Stimulated activated naive CD8-positive, alpha-beta T cell treated with anti-CD3 and anti-CD28 coated beads, Interleukin-15, Interleukin-2, amounts not matched to agents 100 U/mL and 50 U/mL, for 24 hours (primary cell): ENCODE measurements at regions not wholly inside any gene's neighbourhood (a gene's known extent, or its start where the extent isn't known, plus 50 kb on each side); places are given as distances from the start of the nearest gene placed in this dataset.
A peak's percentile ranks its signal among the peaks of the same experiment; 100 is the strongest.
"Not testable (repeated sequence)": the region's sequence is repeated elsewhere in the genome, so short reads cannot be mapped to it uniquely, and the experiment has no call there.

ENCODE experiments used
- ATAC-seq: fragments of 150-1000 bp; cut with Tn5 transposase; one replicate; pipeline ENCODE4 v1.10.0; 2021
- DNase-seq: peaks from one replicate; pipeline ENCODE4 v3.0.0; 2021

- ATAC-seq (no peak), DNase-seq (no peak)
Measured at GRCh38 chr5:42989190-42989589, 50.9 kb downstream of the ANXA2R start.

- DNase-seq (no peak), ATAC-seq (no peak)
Measured at GRCh38 chr5:42988568-42988967, 51.6 kb downstream of the ANXA2R start.

GRCh38 chr5:42985129-42986037 lies 54.7 kb downstream of the ANXA2R start:
- ATAC-seq (no peak), DNase-seq (no peak)

GRCh38 chr5:42984307-42984706 lies 55.8 kb downstream of the ANXA2R start:
- no peak for DNase-seq
- no peak for ATAC-seq

GRCh38 chr5:42982107-42982622 lies 58.0 kb downstream of the ANXA2R start:
- no peak for DNase-seq
- no peak for ATAC-seq

GRCh38 chr5:42981417-42982106 lies 58.6 kb downstream of the ANXA2R start:
- ATAC-seq, DNase-seq: not testable (repeated sequence)

GRCh38 chr5:42981015-42981414 lies 59.1 kb downstream of the ANXA2R start:
- ATAC-seq, DNase-seq: not testable (repeated sequence)

- not testable (repeated sequence) for DNase-seq, ATAC-seq
Measured at GRCh38 chr5:42980391-42980790, 59.7 kb downstream of the ANXA2R start.

GRCh38 chr5:42979242-42979641 lies 60.9 kb downstream of the ANXA2R start:
- ATAC-seq, DNase-seq: not testable (repeated sequence)

- DNase-seq = no peak
- ATAC-seq = no peak
Measured at GRCh38 chr5:42974536-42974935, 65.6 kb downstream of the ANXA2R start.

- DNase-seq = peak; percentile 33
- ATAC-seq = no peak
Measured at GRCh38 chr5:42970636-42971559, 69.2 kb downstream of the ANXA2R start.

GRCh38 chr5:42965934-42966333 lies 74.2 kb downstream of the ANXA2R start:
- ATAC-seq (no peak), DNase-seq (no peak)

GRCh38 chr5:42963412-42963811 lies 76.7 kb downstream of the ANXA2R start:
- ATAC-seq (no peak), DNase-seq (no peak)

GRCh38 chr5:42962124-42962523 lies 78.0 kb downstream of the ANXA2R start:
- ATAC-seq (no peak), DNase-seq (no peak)

- no peak for DNase-seq
- ATAC-seq = no peak
Measured at GRCh38 chr5:42960506-42960905, 79.6 kb downstream of the ANXA2R start.

GRCh38 chr5:42956551-42956950 lies 83.6 kb downstream of the ANXA2R start:
- ATAC-seq = no peak
- no peak for DNase-seq

GRCh38 chr5:42953041-42953440 lies 87.1 kb downstream of the ANXA2R start:
- ATAC-seq = no peak
- no peak for DNase-seq

- DNase-seq (no peak), ATAC-seq (no peak)
Measured at GRCh38 chr5:42952578-42952974, 87.5 kb downstream of the ANXA2R start.

GRCh38 chr5:42951293-42951840 lies 88.8 kb downstream of the ANXA2R start:
- ATAC-seq = peak; percentile 58
- peak; percentile 76 for DNase-seq

GRCh38 chr5:42950456-42951292 lies 89.4 kb downstream of the ANXA2R start:
- DNase-seq (peak; percentile 70), ATAC-seq (peak; percentile 63)

GRCh38 chr5:42950116-42950455 lies 90.0 kb downstream of the ANXA2R start:
- no peak for ATAC-seq
- DNase-seq = no peak
